T follicular helper cell (primary cell): ENCODE measurements at regions not wholly inside any gene's neighbourhood (a gene's known extent, or its start where the extent isn't known, plus 50 kb on each side); places are given as distances from the start of the nearest gene placed in this dataset.
"Not testable (repeated sequence)": the region's sequence is repeated elsewhere in the genome, so short reads cannot be mapped to it uniquely, and the experiment has no call there.

Experiments
- DNase-seq: peaks from one replicate; pipeline ENCODE4 v3.0.0-alpha.2; 2020; ENCODE audit warnings: low read depth

- no peak for DNase-seq
These were observed 201.9 kb upstream of the AGTR2 start for GRCh38 chrX:115968436-115969252.

DNA sequence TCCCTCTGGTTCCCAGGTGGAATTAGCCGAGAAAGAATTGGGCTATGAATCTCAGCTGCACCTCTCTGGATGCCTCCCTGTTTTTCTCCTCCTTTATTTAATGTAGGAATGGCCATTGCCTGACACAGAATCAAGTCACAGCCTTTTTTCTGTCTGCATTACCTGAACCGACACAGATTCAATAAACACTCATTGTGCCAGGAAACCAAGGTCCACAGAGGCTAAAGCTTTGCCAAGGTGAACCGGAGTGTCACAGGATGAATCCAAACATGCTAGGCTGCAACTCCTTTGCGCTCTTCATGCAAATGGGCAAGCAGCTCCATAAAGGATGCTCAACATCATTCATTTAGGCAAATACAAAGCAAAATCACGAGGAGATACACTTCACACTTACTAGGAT, 199.8 kb upstream of the AGTR2 start:
- DNase-seq = no peak

- no peak for DNase-seq
These were observed 197.8 kb upstream of the AGTR2 start for GRCh38 chrX:115972717-115973116.

DNA sequence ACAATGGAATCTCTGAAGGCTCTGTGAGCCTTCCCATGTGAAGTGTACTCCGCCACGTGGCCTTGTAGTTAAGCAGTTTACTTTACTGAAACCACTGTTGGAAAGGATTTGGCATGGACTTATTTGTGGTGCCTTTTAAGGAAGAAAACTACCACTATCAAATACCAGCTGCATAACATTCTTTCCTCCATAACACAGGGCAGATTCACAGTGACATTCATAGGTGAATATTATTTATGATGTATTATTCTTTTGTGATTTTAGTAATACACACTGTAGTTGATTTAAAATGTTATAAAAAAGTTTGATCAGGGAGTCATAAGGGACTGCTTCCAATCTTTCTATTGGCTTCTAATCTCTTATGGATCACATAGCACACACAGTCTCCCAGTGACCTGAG, 192.5 kb upstream of the AGTR2 start:
- DNase-seq = no peak

DNA sequence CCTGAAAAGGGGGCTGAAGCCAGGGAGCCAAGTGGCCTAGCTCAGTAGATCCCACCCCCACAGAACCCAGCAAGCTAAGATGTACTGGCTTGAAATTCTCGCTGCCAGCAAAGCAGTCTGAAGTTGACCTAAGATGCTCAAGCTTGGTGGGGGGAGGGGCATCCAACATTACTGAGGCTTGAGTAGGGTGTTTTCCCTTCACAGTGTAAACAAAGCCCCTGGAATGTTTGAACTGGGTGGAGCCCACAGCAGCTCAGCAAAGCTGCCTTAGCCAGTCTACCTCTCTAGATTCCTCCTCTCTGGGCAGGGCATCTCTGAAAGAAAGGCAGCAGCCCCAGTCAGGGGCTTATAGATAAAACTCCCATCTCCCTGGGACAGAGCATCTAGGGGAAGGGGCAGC, 187.4 kb upstream of the AGTR2 start:
- DNase-seq = not testable (repeated sequence)

GRCh38 chrX:115987464-115987863, 183.1 kb upstream of the AGTR2 start:
- not testable (repeated sequence) for DNase-seq

DNA sequence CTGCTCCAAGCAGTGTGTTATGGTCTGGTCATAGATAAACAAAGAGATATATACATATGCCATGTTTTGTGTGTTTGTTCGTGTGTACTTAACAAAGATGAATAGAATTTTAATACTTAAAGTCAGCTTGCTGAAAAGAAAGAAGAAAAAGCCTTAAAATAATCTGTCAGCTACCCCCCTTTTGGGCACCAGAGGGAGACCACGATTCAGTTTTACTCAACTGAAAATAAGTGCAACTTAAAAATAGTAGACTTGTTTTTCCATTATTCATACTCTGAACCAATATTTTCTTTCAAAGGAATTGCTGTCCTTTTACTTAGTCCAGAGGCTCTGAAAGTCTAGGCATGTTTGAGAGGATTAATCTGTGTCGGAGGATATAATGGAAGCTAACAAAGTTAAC, 181.7 kb upstream of the AGTR2 start:
- DNase-seq = no peak

DNA sequence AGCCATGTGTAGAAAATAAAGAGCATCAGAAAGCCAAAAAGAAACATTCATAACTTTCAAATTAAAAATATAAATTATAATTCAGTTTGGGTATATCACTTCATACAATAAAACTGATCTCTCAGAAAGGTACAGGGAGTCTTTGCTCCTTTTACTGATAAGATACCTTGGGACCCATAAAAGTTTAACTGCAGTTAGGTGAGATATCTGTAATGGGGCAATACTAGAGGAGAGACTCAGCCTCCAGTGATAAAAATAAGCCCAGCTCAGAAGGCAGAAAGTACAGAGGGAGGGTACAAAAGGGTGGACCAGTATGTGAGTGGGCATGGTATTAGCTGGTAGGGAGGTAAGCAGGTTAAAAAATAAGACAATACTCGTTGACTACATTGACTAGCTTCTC, 180.9 kb upstream of the AGTR2 start:
- DNase-seq = no peak

DNA sequence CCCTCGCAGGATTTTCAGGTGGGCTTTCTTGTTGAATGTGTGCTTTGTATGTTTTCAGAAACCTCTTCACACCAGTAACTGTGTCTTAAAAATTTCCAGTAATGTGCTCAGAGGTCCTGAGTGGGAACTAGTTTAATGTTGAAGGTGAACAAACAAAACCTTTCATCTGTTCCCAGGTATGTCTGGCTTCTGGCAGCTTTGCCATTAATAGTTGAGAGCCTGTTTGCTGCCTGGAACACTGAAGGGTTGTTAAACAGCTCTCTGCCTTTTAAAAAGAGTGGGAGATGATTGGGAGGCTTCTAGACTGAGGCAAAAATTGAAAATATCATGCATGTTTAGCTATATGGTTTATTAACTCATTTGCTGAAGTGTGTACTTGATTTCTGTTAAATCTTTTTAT, 161.2 kb upstream of the AGTR2 start:
- DNase-seq = no peak

GRCh38 chrX:116009861-116010710, 160.5 kb upstream of the AGTR2 start:
- no peak for DNase-seq

DNA sequence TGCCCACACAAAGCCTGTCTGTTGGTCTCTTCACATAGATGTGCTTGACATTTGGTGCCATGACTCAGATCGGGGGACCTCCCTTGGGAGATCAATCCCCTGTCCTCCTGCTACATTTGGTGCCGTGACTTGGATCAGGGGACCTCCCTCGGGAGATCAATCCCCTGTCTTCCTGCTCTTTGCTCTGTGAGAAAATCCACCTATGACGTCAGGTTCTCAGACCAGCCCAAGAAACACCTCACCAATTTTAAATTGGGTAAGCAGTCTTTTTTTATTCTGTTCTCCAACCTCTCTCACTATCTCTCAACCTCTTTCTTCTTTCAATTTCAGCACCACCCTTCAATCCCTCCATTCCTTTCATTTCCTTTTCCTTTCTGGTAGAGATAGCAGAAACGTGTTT, 159.6 kb upstream of the AGTR2 start:
- no peak for DNase-seq

- no peak for DNase-seq
These were observed 139.2 kb upstream of the AGTR2 start for GRCh38 chrX:116031331-116031730.
